Adrenal gland (tissue), 9 donors: ENCODE measurements at regions not wholly inside any gene's neighbourhood (a gene's known extent, or its start where the extent isn't known, plus 50 kb on each side); places are given as distances from the start of the nearest gene placed in this dataset.

ENCODE experiments used
- DNase-seq, 7 donors: peaks; one replicate each; pipeline ENCODE4 v3.0.0-alpha.2; 2019 to 2020
- H3K27ac ChIP-seq, 5 donors: fragments of 200-600 bp; sonication (generic) in 4 of 5; 1 replicate in 3 of 5; 2 replicates in 2 of 5; pipeline versions ENCODE4 v1.5.1 to v1.8.0; 2016 to 2020; ENCODE audit warnings: mild to moderate bottlenecking in 1 of 5
- H3K27me3 ChIP-seq: fragments of 200-600 bp; 2 replicates; pipeline ENCODE4 v1.8.0; 2021
- H3K36me3 ChIP-seq, 2 donors: fragments of 200-600 bp; replicated peaks in 1 of 2; 1 replicate in 1 of 2; 2 replicates in 1 of 2; pipeline versions ENCODE4 v1.5.1 to v1.8.0; 2018 to 2022
- H3K4me1 ChIP-seq, 2 donors: fragments of 200-600 bp; replicated peaks in 1 of 2; 1 replicate in 1 of 2; 2 replicates in 1 of 2; pipeline versions ENCODE4 v1.5.1 to v1.8.0; 2018 to 2021
- H3K4me3 ChIP-seq, 4 donors: fragments of 200-600 bp; sonication (generic) in 3 of 4; one replicate each; pipeline ENCODE4 v1.5.1; 2016 to 2018
- H3K9me3 ChIP-seq, 3 donors: fragments of 200-600 bp; sonication (generic) in 1 of 3; replicated peaks in 1 of 3; 1 replicate in 2 of 3; 2 replicates in 1 of 3; pipeline versions ENCODE4 v1.5.1 to v1.8.0; 2016 to 2021
- POLR2A ChIP-seq, 2 donors: fragments of 450-650 bp; IDR thresholded peaks; one replicate each; pipeline ENCODE4 v1.6.1; 2017; ENCODE audit warnings: antibody characterized with exemption in 2 of 2, mild to moderate bottlenecking in 2 of 2, moderate library complexity in 1 of 2
- WGBS, 4 donors: extraction: QIAGEN DNeasy Blood & Tissue Kit in 2 of 4; methylation state at CpG; one replicate each; pipeline versions ENCODE4 v1.1.5 to v1.1.7; 2013 to 2017; 5-methylcytosine and 5-hydroxymethylcytosine counted together
- intact Hi-C, 2 donors: fragments of 100-400 bp; cut with DNase I; formaldehyde crosslinking; loops; one replicate each; pipeline versions ENCODE4 v1.14.1 to v1.15.0; 2022 to 2023
- TF ChIP-seq, protein P1 (sequence below), 6 experiments: fragments of 450-650 bp in 4 of 6; fragments of 200-600 bp in 2 of 6; sonication (generic) in 1 of 6; IDR thresholded peaks; 1 replicate in 5 of 6; 2 replicates in 1 of 6; pipeline versions ENCODE4 v1.5.1 to v1.8.0; 2016 to 2021; ENCODE audit warnings: antibody characterized with exemption in 6 of 6, mild to moderate bottlenecking in 2 of 6, moderate library complexity in 1 of 6
- donor health status: healthy with polysubstance abuse.
- donor health status: Bipolar disorder and iron deficiency.
- donor health status: DM: yes; HTN: yes; CAD: no.
- donor health status: DM: no; HTN: no; CAD: no.
- donor health status: DM: no; HTN: no; CAD: no.

DNA sequence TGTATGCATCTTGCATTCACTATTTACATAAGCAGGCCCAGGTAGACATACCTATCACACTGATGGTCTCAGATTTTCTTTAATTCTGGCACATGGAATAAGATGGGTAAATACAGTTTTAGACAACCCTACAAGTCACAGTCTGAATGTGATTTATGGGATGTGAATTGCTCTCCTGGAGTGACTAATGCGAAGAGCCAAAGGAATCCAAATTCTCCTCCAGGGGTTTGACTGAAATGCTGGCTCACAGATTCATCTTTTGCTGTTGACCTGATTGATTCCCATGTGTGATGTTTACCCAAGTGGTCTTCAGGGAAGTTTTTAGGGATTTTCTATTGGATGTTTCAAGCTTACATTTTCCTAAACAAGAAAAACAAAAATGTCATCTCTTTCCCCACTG, 277.9 kb upstream of the MON1B start:
- Histone ChIP-seq H3K36me3 (no peaks in the 10 kb centered on the region), H3K27ac (no peak overlapping the region), H3K4me1 (no peaks in the 10 kb centered on the region), H3K27me3 (no peaks in the 10 kb centered on the region), H3K9me3 (no peaks in the 10 kb centered on the region), H3K4me3 (no peak overlapping the region)
- no peak for DNase-seq
- TF ChIP-seq POLR2A (IDR thresholded peaks at IDR 0.05) = no peak
- TF ChIP-seq, protein P1, sequence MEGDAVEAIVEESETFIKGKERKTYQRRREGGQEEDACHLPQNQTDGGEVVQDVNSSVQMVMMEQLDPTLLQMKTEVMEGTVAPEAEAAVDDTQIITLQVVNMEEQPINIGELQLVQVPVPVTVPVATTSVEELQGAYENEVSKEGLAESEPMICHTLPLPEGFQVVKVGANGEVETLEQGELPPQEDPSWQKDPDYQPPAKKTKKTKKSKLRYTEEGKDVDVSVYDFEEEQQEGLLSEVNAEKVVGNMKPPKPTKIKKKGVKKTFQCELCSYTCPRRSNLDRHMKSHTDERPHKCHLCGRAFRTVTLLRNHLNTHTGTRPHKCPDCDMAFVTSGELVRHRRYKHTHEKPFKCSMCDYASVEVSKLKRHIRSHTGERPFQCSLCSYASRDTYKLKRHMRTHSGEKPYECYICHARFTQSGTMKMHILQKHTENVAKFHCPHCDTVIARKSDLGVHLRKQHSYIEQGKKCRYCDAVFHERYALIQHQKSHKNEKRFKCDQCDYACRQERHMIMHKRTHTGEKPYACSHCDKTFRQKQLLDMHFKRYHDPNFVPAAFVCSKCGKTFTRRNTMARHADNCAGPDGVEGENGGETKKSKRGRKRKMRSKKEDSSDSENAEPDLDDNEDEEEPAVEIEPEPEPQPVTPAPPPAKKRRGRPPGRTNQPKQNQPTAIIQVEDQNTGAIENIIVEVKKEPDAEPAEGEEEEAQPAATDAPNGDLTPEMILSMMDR (IDR thresholded peaks at IDR 0.05) = no peak
- intact Hi-C loops = no loop called here
- WGBS, 4 donors = 75 to 90% (median 85%) methylated on average over 1 of the region's 1 CpG

DNA sequence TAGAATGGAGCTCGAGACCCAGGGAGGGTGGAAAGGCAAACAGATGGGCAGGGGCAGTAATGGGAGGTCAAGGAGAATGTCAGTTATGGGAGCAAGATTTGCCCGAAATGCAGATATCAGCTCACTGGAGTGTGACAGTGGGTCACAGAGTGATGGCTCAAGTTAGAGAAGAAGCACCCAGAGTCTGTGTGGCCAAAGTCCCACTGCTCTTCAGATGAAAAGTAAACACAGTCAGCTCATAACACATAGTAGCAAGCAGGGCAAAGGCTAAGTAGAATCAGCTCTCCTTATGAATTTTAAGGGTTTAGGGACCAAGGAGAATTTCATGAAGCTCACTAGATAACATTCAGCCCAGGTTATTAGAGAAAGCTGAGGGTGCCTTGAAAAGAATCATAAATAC, 264.9 kb upstream of the MON1B start:
- no peaks in the 10 kb centered on the region for H3K27me3 ChIP-seq
- H3K4me3 ChIP-seq = no peak overlapping the region
- no peaks in the 10 kb centered on the region for H3K4me1 ChIP-seq
- intact Hi-C loops = no loop called here
- no peak for DNase-seq
- TF ChIP-seq POLR2A (IDR thresholded peaks at IDR 0.05) = no peak
- no peaks in the 10 kb centered on the region for H3K36me3 ChIP-seq
- H3K27ac ChIP-seq = no peak overlapping the region
- WGBS, 4 donors = 71 to 81% (median 71%) methylated on average over 2 of the region's 2 CpGs
- no peaks in the 10 kb centered on the region for H3K9me3 ChIP-seq

DNA sequence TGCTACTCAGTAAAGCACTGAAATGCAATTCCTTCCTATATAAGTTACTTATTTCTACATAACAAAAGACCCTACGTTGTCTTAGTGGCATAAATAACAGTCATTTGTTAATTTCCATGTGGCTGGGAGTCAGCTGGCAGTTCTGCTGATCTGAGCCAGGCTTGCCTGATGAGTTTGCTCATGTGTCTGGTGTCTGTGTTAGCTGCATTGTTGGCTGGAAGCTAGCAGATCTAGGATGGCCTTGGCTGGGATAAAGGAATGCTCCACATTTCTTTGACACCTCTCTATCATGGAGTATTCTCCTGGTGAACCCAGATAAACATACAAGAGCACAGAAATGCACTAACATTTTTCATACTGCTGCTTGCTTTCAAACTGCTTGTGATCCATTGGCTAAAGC, 264.4 kb upstream of the MON1B start:
- DNase-seq = no peak
- Histone ChIP-seq H3K27ac (no peak overlapping the region), H3K27me3 (no peaks in the 10 kb centered on the region), H3K36me3 (no peaks in the 10 kb centered on the region), H3K9me3 (no peaks in the 10 kb centered on the region), H3K4me1 (no peaks in the 10 kb centered on the region), H3K4me3 (no peak overlapping the region)
- WGBS, 4 donors = 24 to 33% (median 29%) methylated on average over 1 of the region's 1 CpG
- TF ChIP-seq POLR2A (IDR thresholded peaks at IDR 0.05) = no peak
- TF ChIP-seq, protein P1 (IDR thresholded peaks at IDR 0.05) = no peak
- intact Hi-C loops = no loop called here

DNA sequence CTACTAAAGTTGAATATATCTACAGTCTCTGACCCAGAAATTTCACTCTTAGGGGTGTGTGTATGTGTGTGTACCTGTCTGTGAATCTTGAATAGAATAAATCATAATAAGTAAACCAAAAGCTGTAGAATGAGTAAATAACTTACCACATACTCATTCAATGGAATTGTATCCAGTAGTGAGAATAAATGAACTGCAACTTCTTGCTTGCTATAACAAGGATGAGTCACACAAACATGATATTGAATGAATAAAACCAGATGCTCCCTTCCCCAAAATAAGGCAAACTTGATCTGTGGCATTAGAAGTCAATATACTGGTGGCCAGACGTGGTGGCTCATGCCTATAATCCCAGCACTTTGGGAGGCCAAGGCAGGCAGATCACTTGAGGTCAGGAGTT, 259.8 kb upstream of the MON1B start:
- WGBS, 4 donors = 63 to 73% (median 70%) methylated on average over 1 of the region's 1 CpG

More for the DNA sequence above, 259.8 kb upstream of the MON1B start:
- Histone ChIP-seq H3K4me3 (no peak overlapping the region), H3K9me3 (no peaks in the 10 kb centered on the region), H3K27me3 (no peaks in the 10 kb centered on the region), H3K4me1 (no peaks in the 10 kb centered on the region), H3K36me3 (no peaks in the 10 kb centered on the region), H3K27ac (no peak overlapping the region)
- no peak for DNase-seq
- intact Hi-C loops = no loop called here
- TF ChIP-seq POLR2A (IDR thresholded peaks at IDR 0.05) = no peak
- TF ChIP-seq, protein P1 (IDR thresholded peaks at IDR 0.05) = no peak
